H9 (cell line): ENCODE measurements at regions not wholly inside any gene's neighbourhood (a gene's known extent, or its start where the extent isn't known, plus 50 kb on each side); places are given as distances from the start of the nearest gene placed in this dataset.

Experiments used
- DNase-seq: peaks from one replicate; pipeline ENCODE4 v3.0.0-alpha.2; 2017
- H2AFZ ChIP-seq: one replicate; pipeline ENCODE4 v1.6.1; 2013; ENCODE audit warnings: mild to moderate bottlenecking, low read length, control low read depth, moderate library complexity
- H2AK5ac ChIP-seq: 2 replicates; pipeline ENCODE4 v1.6.1; 2013; ENCODE audit warnings: low read length, control low read depth, mixed read lengths; ENCODE audit not compliant: insufficient read length
- H2BK120ac ChIP-seq: one replicate; pipeline ENCODE4 v1.6.1; 2013; ENCODE audit warnings: low read depth, mild to moderate bottlenecking, low read length, control low read depth, inconsistent platforms; ENCODE audit not compliant: poor library complexity, severe bottlenecking
- H2BK12ac ChIP-seq: 2 replicates; pipeline ENCODE4 v1.6.1; 2013; ENCODE audit warnings: low read length, control low read depth, mixed read lengths, low read depth; ENCODE audit not compliant: insufficient read length
- H2BK15ac ChIP-seq: 2 replicates; pipeline ENCODE4 v1.6.1; 2013; ENCODE audit warnings: low read depth, low read length, control low read depth
- H2BK20ac ChIP-seq: one replicate; pipeline ENCODE4 v1.6.1; 2013; ENCODE audit warnings: low read depth, mild to moderate bottlenecking, low read length, control low read depth, inconsistent platforms; ENCODE audit not compliant: poor library complexity, severe bottlenecking
- H2BK5ac ChIP-seq: 2 replicates; pipeline ENCODE4 v1.6.1; 2013; ENCODE audit warnings: low read length, control low read depth, mixed read lengths; ENCODE audit not compliant: insufficient read length
- H3K14ac ChIP-seq: 2 replicates; pipeline ENCODE4 v1.6.1; 2013; ENCODE audit warnings: low read length, control low read depth; ENCODE audit not compliant: insufficient read depth
- H3K18ac ChIP-seq: 2 replicates; pipeline ENCODE4 v1.6.1; 2013; ENCODE audit warnings: low read depth, mild to moderate bottlenecking, mixed read lengths, low read length, control low read depth; ENCODE audit not compliant: insufficient read length
- H3K23ac ChIP-seq: 2 replicates; pipeline ENCODE4 v1.6.1; 2013; ENCODE audit warnings: low read length, control low read depth, mixed read lengths, low read depth; ENCODE audit not compliant: insufficient read length
- H3K23me2 ChIP-seq: 2 replicates; pipeline ENCODE4 v1.6.1; 2013; ENCODE audit warnings: low read depth, mild to moderate bottlenecking, mixed read lengths, low read length, control low read depth; ENCODE audit not compliant: insufficient read length, poor library complexity, severe bottlenecking
- H3K27ac ChIP-seq: 2 replicates; pipeline ENCODE4 v1.5.1; 2013; ENCODE audit warnings: low read length, control low read depth, mixed read lengths, low read depth; ENCODE audit not compliant: insufficient read length
- H3K27me3 ChIP-seq: 2 replicates; pipeline ENCODE4 v1.6.1; 2013; ENCODE audit warnings: low read length, control low read depth, inconsistent platforms; ENCODE audit not compliant: insufficient read depth
- H3K4ac ChIP-seq: 2 replicates; pipeline ENCODE4 v1.6.1; 2013; ENCODE audit warnings: low read depth, mild to moderate bottlenecking, control low read depth, inconsistent platforms, low read length, moderate library complexity
- H3K4me1 ChIP-seq: 2 replicates; pipeline ENCODE4 v1.6.1; 2013; ENCODE audit warnings: low read length, control low read depth, inconsistent platforms; ENCODE audit not compliant: insufficient read depth
- H3K4me2 ChIP-seq: 2 replicates; pipeline ENCODE4 v1.6.1; 2013; ENCODE audit warnings: low read length, control low read depth, mixed read lengths; ENCODE audit not compliant: insufficient read length, insufficient read depth
- H3K56ac ChIP-seq: 2 replicates; pipeline ENCODE4 v1.6.1; 2013; ENCODE audit warnings: low read depth, mild to moderate bottlenecking, mixed read lengths, low read length, control low read depth; ENCODE audit not compliant: insufficient read length
- H3K79me1 ChIP-seq: 2 replicates; pipeline ENCODE4 v1.6.1; 2013; ENCODE audit warnings: low read depth, mild to moderate bottlenecking, moderate library complexity, low read length, control low read depth, inconsistent platforms; ENCODE audit not compliant: insufficient read depth, poor library complexity, severe bottlenecking
- H3K79me2 ChIP-seq: 2 replicates; pipeline ENCODE4 v1.6.1; 2013; ENCODE audit warnings: low read length, control low read depth, inconsistent platforms; ENCODE audit not compliant: insufficient read depth
- H3K9ac ChIP-seq: 2 replicates; pipeline ENCODE4 v1.6.1; 2013; ENCODE audit warnings: low read length, control low read depth, mixed read lengths; ENCODE audit not compliant: insufficient read length; ENCODE audit errors: extremely low read depth
- H3K9me3 ChIP-seq: one replicate; pipeline ENCODE4 v1.6.1; 2013; ENCODE audit warnings: low read depth, low read length, inconsistent platforms; ENCODE audit not compliant: control insufficient read depth
- H3T11ph ChIP-seq: one replicate; pipeline ENCODE4 v1.6.1; 2013; ENCODE audit warnings: mild to moderate bottlenecking, low read length, control low read depth, inconsistent platforms
- H4K20me1 ChIP-seq: one replicate; pipeline ENCODE4 v1.6.1; 2013; ENCODE audit not compliant: control insufficient read depth, insufficient read length, insufficient read depth
- H4K5ac ChIP-seq: 2 replicates; pipeline ENCODE4 v1.6.1; 2013; ENCODE audit warnings: low read depth, mild to moderate bottlenecking, mixed read lengths, low read length, control low read depth; ENCODE audit not compliant: insufficient read length
- H4K8ac ChIP-seq: replicated peaks from 2 replicates; pipeline ENCODE4 v1.6.1; 2013; ENCODE audit warnings: low read length, control low read depth, mixed read lengths, low read depth; ENCODE audit not compliant: insufficient read length
- H4K91ac ChIP-seq: 2 replicates; pipeline ENCODE4 v1.6.1; 2013; ENCODE audit warnings: low read depth, mild to moderate bottlenecking, moderate library complexity, mixed read lengths, low read length, control low read depth; ENCODE audit not compliant: insufficient read length
- H3K27ac Mint-ChIP-seq, 3 experiments: 2 replicates in 2 of 3; 3 replicates in 1 of 3; pipeline ENCODE4 v1.8.0; 2020 to 2021; ENCODE audit warnings: mixed read lengths in 3 of 3, mild to moderate bottlenecking in 1 of 3, moderate library complexity in 1 of 3
- H3K27me3 Mint-ChIP-seq: 2 replicates; pipeline ENCODE4 v1.8.0; 2021; ENCODE audit warnings: low read depth, mild to moderate bottlenecking, moderate library complexity, mixed read lengths
- H3K36me3 Mint-ChIP-seq, 3 experiments: 2 replicates in 2 of 3; 3 replicates in 1 of 3; pipeline ENCODE4 v1.8.0; 2020 to 2021; ENCODE audit warnings: low read depth in 3 of 3, mixed read lengths in 3 of 3; ENCODE audit not compliant: insufficient read depth in 1 of 3
- H3K4me1 Mint-ChIP-seq, 2 experiments: 2 replicates each; pipeline ENCODE4 v1.8.0; 2020; ENCODE audit warnings: mixed read lengths in 2 of 2
- H3K4me3 Mint-ChIP-seq, 2 experiments: 2 replicates in 1 of 2; 3 replicates in 1 of 2; pipeline ENCODE4 v1.8.0; 2020 to 2021; ENCODE audit warnings: mild to moderate bottlenecking in 2 of 2, mixed read lengths in 2 of 2, moderate library complexity in 1 of 2
- H3K9me3 Mint-ChIP-seq, 2 experiments: 2 replicates in 1 of 2; 3 replicates in 1 of 2; pipeline ENCODE4 v1.8.0; 2020; ENCODE audit warnings: mild to moderate bottlenecking in 2 of 2, mixed read lengths in 2 of 2, moderate library complexity in 1 of 2
- CTCF ChIP-seq: fragments of 200-600 bp; sonication (generic); conservative IDR thresholded peaks from 3 replicates; pipeline ENCODE4 v1.8.0; 2021; ENCODE audit warnings: antibody characterized with exemption, mild to moderate bottlenecking
- WGBS: extraction: QIAGEN DNeasy Blood & Tissue Kit; methylation state at CpG from one replicate; pipeline ENCODE4 v1.1.7; 2013; ENCODE audit warnings: missing lambda C conversion rate, low lambda C conversion rate, mixed read lengths; ENCODE audit not compliant: insufficient read length; ENCODE audit errors: extremely low coverage; 5-methylcytosine and 5-hydroxymethylcytosine counted together

- Histone ChIP-seq H3K79me1 (no peaks in the 10 kb centered on the region), H3K18ac (no peak overlapping the region), H3K79me2 (0 out of 2 replicates have a peak, but pooled peaks cover 1% of the 10 kb centered on the region), H3T11ph (no peak overlapping the region), H3K4me1 (peaks cover 4% of the 10 kb centered on the region; the same call in 1 of the 2 replicates), H2BK5ac (no peak overlapping the region), H3K23me2 (no peaks in the 10 kb centered on the region), H3K4ac (no peak overlapping the region), H4K5ac (no peak overlapping the region), H2BK12ac (no peak overlapping the region), H2BK120ac (no peak overlapping the region), H3K9me3 (no peaks in the 10 kb centered on the region), H2AFZ (no peak overlapping the region), H3K27me3 (no peaks in the 10 kb centered on the region), H4K91ac (no peak overlapping the region), H4K20me1 (no peaks in the 10 kb centered on the region), H3K14ac (no peak overlapping the region), H3K23ac (no peak overlapping the region), H3K4me2 (no peak overlapping the region), H4K8ac (no peak overlapping the region), H2AK5ac (no peak overlapping the region), H3K9ac (no peak overlapping the region), H2BK20ac (no peak overlapping the region), H3K56ac (no peak overlapping the region), H3K27ac (no peak overlapping the region), H2BK15ac (no peak overlapping the region)
- H3K27me3 Mint-ChIP-seq, result no peaks in the 10 kb centered on the region
- no peaks in the 10 kb centered on the region for H3K36me3 Mint-ChIP-seq
- H3K9me3 Mint-ChIP-seq, result no peaks in the 10 kb centered on the region; a peak in 1 of 5 replicates
- no CpG with 5 or more reads among the region's 8 CpGs for WGBS
- no peak overlapping the region for H3K27ac Mint-ChIP-seq
- DNase-seq, result no peak
- no peak overlapping the region for H3K4me3 Mint-ChIP-seq
- peaks cover 12 to 13% of the 10 kb centered on the region in 2 experiments for H3K4me1 Mint-ChIP-seq
- no peak for TF ChIP-seq CTCF
Observed at GRCh38 chr6:134546962-134547645, 229.2 kb upstream of the SGK1 start.
